GM18499 (cell line): ENCODE measurements at regions not wholly inside any gene's neighbourhood (a gene's known extent, or its start where the extent isn't known, plus 50 kb on each side); places are given as distances from the start of the nearest gene placed in this dataset.
"Not testable (repeated sequence)": the region's sequence is repeated elsewhere in the genome, so short reads cannot be mapped to it uniquely, and the experiment has no call there.

Experiments
- ATAC-seq: cut with Tn5 transposase; IDR thresholded peaks from one replicate; pipeline ENCODE4 v1.9.1; 2021; ENCODE audit warnings: moderate number of reproducible peaks; ENCODE audit not compliant: insufficient read depth, unreplicated experiment

DNA sequence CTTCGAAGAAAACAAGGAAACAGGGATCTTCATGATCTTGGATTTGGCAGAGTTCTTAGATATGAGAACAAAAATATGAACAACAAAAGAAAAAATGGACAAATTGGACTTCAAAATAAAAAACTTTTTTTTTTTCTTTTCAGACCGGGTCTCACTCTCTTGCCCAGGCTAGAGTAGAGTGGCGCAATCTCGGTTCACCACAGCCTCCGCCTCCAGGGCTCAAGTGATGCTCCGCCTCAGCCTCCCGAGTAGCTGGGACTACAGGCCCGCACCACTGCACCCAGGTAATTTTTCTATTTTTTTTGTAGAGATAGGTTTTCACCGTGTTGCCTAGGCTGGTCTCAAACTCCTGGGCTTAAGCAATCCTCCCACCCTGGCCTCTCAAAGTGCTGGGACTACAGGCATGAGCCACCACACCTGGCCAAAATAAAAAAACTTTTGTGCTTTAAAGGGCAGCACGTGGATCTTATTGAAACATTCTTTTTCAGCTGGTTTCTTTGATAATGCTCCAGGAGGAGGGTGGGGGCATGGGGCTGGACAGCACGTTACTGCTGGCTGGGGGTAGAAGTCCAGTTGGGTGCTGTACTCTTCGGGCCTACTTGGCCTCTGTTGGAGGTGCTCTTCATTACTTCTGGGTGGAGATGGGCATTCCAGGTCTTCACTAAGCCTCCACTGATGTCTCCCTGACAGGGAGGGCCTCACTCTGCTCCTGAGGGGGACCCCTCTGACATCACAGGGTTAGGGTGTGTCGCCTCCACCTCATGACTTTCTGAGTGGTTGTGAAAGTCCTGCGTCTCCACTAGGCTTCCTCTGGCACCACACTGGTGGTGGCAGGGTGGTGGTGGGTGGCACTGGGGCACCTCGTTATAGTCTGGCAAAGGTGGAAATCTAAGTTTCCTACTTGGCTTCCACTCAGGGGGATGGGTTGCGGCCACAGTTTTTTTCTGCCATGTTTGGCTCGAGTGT is 150.5 kb upstream of the XPO1 start:
- no peak for ATAC-seq

DNA sequence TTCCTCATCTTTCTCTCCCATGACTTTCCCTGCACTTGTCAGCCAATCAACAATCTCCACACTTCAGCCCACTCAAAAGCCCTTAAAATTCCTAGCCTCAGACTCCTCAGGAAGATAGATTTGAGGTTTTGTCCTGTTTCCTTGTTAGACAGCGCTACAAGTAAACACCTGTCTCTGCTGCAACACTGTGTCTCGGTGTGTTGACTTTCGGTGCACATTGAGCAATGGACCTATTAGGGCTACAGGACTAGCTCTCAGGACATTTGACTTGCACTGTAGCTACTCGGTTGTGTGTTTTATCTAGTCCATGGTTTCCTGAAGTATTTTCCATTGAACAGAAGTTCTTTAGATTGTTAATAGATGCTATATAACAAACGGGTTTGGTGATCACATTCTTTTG is 140.9 kb upstream of the XPO1 start:
- no peak for ATAC-seq

DNA sequence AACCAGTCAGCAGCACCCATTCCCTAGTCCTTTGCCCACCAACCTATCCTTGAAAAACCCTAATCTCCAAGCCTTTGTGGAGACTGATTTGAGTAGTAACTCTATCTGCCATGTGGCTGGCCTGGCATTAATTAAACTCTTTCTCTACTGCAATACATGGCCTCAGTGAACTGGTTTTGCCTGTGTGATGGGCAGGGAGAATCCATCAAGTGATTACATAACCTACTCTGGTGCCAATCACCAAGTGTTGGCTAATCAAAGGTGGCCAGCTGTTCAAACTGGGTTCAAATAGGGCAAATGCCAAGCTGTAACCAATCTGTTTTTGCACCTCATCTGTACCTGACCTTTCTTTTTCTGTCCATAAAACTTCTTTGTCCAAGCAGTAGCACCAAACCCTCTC is 139.8 kb upstream of the XPO1 start:
- no peak for ATAC-seq

DNA sequence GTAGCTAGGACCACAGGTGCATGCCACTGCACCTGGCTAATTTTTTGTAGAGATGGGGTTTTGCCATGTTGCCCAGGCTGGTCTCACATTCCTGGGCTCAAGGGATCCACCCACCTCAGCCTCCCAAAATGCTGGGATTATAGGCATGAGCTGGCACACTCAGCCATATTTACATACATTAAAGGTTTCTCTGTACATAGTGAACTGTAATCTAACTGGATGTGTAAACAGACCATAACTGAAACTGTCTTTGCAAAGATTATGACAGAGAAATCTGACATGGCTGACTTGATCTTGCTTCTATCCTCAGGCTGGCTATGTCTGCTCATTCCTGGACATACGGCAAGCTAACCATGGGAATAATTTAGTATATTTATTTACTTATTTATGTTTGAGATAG is 139.2 kb upstream of the XPO1 start:
- no peak for ATAC-seq

DNA sequence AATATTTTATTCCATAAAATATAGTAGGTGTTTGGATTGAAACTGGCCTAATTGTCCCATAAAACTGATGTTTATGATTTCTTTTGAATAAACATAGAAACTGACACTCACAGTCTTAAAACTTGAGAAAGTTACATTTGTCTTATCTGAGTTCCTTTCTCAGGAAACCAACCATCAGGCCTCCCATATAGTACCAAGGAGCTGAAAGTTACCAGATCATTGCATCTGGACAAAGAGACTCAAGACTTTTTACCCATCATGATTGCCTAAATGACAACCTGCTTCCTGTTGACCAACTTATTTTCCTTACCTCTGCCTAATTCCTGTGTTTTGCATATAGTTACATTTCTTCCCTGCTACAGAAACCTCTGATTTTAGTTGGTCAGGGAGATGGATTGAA is 137.0 kb upstream of the XPO1 start:
- ATAC-seq, result no peak

DNA sequence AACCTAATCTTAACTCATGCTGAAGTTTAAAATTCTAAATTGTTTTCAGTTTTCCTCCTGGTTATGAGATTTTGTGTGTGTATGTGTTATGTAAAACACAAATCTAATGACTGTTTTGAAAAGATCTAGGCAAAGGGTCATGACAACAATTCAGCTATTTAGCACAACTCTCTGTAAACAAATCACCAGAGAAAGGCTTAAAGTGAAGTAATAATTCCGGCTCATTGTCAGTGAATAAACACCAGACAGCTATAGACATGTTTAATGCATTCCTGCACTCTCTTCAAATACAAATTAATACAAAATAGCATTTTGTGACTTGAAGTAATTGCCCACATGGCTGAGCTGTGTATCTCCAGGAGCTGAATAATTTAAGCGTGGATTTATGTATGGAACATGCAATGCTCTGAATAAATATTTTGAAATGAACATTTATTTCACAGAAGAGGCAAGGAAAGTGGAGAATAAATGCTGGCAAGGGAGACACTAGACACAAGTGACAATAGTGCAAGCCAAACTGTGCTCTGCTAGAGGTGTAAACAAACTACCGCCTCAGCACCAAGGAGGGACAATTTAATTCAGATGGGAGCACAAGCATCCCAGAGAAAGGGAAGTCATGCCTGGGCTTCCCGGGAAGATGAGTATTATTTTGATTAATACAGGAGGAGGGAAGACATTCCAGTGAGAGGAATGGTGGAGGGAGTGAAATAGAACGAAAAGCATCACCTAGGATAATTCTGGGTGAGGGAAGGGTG is 133.6 kb upstream of the XPO1 start:
- no peak for ATAC-seq

DNA sequence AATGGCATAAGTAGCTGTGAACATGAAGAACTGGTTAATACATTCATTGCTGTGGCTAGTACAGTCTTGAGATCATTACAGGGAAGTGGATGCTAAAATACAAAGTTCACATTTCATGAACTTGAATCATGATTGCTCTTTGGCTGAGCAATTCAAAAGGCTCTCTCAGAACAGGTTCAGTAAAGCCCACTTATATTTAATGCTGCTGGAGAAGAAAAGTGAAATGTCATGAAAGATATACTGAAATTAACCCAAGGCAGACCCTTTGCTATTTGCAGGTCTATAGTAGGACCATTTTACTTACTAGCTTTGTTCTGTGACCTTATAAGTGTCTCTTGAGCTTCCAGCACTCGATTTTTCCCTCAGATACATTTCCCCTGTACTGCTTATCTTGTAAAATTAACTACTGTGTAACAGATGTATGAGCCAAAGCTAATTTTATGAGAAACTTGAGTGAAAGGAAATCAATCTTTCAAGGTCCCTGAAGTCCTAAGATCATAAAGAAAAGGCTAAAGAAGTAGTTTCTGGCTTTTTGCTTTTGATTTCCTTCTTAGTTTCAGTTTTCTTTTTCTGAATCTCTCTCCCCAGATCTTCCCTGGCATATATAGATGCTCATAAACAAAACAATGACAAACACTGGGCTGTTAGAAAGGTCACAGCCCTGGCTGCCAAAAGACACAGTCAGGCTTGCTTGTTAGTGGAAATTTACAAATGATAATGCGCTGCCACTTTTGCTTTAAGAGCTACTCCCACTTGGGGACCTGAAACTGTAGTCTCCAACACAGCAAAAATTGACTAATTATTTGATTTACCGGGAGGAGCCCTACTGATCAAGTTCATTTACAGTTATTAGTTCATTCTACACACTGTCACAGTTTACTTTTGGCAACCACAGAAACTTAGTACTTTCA is 132.7 kb upstream of the XPO1 start:
- ATAC-seq, result no peak

DNA sequence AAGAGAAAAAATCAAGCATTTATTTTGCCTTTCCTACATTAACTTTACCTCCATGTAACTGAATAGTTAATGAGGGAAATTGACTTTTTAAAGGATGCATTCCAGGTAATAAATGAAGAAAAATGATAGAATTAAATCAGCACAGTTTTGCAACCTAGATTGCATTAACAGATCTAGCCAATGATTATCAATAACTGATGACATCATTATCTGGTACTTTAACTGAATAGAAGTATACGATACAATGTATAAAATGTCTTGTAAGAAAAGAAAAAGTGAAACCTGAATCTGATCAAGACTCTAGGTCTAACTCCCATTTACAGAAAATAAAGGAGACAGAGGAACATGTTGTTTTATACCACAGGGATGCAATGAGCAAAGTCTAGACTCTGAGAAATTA is 126.0 kb upstream of the XPO1 start:
- ATAC-seq, result no peak

DNA sequence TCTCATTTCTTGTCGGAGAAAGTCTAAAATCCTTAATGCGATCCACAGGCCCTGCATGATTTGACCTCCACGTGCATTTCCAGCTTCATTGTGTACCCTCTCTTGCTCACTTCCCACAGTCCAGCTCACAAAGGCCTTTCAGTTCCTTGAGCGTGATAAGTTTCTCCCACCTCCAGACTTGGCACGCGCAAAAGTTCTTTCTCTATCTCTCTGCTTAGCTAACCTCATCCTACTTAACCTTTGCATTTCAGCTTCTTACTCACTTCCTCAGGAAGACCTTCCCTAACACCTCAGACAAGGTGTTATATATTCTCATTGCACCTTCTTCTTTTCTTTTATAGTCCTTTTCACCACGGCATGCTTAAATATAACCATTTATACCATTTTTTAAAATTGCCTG is 124.8 kb upstream of the XPO1 start:
- no peak for ATAC-seq

DNA sequence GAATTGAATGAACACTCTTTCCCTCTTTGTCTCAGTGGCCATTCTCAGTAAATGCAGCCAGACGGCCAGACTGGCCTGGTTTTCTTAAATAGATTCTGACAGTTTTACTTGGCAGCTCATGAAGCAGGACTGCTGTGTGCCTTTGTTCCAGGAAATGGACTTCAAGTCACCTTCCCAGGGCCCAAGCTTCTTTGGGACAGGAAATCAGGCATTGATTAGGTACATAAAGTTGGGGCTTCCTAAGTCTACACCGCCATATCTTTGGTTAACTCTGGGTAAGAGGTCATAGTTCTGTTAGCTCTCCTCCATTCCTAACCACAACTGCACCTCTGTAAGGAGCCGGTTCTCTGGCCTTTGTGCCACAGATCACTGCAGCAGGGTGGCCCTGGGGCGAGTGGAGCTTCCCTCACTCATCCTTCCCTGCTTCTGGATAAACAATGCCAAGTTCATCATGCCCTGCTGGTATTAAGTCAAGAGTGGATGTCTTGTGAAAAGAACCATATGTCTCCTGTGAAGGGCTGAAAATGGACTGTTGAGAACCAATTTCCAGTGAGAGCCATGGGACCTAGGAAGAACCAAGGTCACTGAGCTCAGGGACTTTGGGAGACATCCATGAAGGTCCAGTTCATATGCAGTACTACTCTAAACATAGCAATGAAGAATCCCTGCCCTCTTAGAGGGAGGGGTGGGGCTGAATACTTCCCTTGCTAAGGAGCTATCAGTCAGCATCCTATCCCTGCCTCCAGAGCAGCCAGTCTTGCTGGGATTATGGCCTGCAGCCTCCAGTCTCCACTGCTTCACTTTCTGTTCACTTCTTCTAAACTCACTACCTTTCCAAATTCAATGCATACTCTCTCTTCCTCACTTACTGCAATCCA is 122.6 kb upstream of the XPO1 start:
- no peak for ATAC-seq

DNA sequence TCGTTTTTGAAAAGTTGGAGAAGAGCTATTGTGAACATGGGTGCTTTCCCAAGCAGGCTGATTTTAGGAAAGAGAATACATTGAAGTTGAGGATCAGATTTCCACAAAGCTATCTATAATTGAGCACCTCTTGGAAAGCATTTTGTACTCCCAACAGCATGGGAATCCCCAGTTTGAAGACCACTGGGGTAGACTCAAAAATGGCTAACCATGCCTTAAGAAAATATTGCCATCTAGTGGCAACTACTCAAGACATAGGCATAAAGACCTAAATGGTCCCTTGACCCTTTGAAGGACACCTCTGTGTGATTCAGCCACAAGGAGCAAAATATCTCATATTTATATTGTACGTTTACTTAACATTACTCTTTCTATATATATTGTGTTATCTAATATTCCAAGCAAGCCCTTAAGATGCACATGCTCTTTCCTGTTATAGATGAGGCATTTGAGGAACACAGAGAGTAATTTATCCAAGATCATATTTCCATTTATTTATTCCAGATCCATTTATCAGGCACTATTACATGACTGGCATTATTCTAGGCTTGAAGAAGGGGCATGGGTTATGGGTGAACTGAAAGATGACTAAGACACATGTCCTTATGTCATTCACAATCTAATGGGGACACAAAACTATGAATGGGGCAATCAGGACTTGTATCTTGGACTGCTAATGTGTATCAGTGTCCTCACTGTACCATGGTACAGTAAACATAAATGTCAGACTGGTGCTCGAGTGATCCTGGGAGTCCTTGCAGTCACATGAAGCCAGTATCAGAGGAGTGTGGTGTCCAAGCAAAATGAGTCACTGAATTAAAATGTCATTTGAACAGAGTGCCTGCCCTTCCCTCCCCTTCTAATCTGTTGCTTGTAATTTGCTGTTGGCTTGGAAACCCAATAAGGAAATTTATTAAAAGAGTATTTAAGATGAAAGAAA is 121.0 kb upstream of the XPO1 start:
- ATAC-seq, result no peak

DNA sequence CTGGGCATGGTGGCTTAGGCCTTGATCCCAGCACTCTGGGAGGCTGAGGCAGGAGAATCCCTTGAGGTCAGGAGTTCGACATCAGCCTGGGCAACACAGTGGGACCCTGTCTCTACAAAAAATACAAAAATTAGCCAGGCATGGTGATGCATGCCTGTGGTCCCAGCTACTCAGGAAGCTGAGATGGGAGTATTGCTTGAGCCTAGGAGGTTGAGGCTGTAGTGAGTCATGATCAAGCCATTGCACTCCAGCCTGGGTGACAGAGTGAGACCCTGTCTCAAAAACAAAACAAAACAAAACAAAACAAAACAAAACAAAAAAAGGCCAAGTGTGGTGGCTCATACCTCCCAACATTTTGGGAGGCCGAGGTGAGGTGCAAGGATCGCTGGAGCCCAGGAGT is 111.8 kb upstream of the XPO1 start:
- ATAC-seq, result not testable (repeated sequence)

DNA sequence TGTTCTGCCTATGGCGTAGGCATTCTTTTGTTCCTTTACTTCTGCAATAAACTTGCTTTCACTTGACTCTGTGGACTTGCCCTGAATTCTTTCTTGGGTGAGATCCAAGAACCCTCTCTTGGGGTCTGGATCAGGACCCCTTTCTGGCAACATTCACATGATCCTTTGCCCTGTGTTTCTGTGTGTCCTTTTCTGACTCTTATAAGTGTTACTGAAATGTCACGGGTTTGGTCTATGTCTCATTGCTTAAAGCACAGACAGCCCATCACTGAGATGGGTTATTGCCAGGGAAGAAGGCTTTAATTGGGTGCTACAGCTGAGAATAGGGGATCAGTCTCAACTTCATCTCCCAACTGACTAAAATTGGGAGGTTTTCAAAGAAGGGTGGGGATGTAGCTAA is 110.9 kb upstream of the XPO1 start:
- no peak for ATAC-seq

DNA sequence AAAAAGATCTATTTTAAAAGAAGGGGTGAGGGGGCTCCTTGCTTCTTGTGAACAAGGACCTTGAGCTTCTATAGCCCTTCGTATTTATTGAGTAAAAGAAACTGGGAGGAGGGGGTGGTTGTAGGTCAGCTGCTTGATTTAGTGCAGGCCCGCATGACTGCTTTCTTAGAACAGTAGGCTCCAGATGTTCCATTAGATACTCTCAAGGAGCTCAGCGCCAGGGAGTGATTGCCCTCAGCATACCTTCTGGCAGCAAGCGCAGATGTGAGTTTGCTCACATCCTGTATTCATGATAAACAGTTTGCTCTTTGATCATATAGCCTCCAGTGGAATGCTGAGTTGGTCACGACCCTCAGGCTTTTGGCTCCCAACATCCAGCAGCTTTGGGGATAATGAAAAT is 108.9 kb upstream of the XPO1 start:
- ATAC-seq, result no peak

DNA sequence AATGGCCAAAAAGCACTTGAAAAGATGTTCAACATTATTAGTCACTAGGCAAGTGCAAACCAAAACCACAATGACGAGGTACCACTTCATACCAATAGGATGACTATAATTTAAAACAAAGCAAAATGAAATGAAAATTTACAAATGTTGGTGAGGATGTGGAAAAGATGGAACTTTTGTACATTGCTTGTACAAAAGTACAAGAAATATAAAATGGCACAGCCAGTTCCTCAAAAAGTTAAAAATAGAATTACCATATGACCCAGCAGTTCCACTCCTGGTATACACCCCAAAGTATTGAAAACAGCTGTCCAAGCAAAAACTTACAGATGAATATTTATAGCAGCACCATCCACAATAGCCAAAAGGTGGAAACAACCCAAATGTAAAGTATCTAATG is 107.8 kb upstream of the XPO1 start:
- no peak for ATAC-seq

DNA sequence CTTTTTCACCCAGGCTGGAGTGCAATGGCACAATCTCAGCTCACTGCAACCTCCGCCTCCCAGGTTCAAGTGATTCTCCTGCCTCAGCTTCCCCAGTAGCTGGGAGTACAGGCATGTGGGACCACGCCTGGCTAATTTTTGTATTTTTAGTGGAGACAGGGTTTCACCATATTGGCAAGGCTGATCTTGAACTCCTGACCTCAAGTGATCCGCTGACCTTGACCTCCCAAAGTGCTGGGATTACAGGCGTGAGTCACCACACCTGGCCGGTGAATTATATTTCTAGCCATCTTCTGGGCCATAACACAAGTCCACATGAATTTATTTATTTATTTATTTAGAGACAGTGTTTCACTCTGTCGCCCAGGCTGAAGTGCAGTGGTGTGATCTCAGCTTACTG is 105.0 kb upstream of the XPO1 start:
- not testable (repeated sequence) for ATAC-seq

DNA sequence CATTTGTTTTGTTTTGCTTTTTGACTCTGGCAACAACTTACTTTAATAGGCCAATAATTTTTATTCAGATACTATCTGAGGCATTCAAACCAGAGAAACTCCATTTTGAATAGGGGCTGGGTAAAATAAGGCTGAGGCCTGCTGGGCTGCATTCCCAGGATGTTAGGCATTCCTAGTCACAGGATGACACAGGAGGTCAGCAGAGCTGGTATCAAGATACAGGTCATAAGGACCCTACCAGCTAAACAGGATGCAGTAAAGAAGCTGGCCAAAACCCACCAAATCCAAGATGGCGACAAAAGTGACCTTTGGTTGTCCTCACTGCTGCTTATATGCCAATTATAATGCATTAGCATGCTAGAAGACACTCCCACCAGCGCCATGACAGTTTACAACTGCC is 102.2 kb upstream of the XPO1 start:
- ATAC-seq, result no peak

DNA sequence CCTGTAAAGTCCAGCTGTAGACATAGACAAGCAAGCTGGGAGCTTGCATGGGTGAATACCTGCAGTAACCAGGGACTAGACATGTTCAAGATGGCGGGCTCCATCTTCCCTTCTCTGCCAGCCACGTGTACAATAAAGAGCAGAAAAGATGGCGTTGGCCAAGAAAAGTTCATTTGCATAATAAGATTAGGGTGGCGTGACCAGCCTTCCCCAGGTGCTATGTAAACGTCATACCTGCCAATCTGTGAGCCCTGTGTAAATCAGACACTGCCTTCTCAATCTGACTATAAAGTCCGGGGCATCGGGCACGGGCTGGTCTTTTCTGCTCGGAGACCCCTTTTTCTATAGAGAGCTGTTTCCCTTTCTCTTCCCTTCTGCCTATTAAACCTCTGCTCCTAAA is 101.6 kb upstream of the XPO1 start:
- no peak for ATAC-seq

DNA sequence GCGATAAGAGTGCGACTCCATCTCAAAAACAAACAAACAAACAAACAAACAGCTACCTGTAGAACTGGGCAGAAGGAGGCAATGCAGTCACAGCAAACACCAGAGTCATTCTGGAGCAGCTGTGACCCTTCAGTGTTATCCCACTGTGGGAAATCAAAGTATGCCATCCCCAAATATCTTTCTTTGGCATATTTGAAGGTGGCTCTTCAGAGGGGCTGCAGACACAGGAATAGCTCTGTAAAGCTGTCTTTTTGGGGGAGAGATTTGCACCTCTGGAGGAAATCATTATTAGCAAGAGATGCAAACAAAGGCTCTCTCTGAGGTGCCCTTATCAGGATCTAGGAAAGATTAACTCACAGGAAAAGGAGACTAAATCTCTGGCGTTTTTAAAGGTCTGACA is 98.5 kb upstream of the XPO1 start:
- no peak for ATAC-seq
